Ovary (tissue), 7 donors: ENCODE measurements at regions not wholly inside any gene's neighbourhood (a gene's known extent, or its start where the extent isn't known, plus 50 kb on each side); places are given as distances from the start of the nearest gene placed in this dataset.

Source experiments
- DNase-seq, 5 donors: peaks; one replicate each; pipeline ENCODE4 v3.0.0-alpha.2; 2019 to 2020
- H3K27ac ChIP-seq, 2 donors: fragments of 200-600 bp; one replicate each; pipeline versions ENCODE4 v1.5.1 to v1.8.0; 2019 to 2022
- H3K27me3 ChIP-seq: fragments of 200-600 bp; one replicate; pipeline ENCODE4 v1.8.0; 2022
- H3K36me3 ChIP-seq: fragments of 200-600 bp; sonication (generic); one replicate; pipeline ENCODE4 v1.5.1; 2019
- H3K4me1 ChIP-seq: one replicate; pipeline ENCODE4 v1.8.1; 2013; ENCODE audit warnings: mild to moderate bottlenecking, moderate library complexity; ENCODE audit not compliant: insufficient read depth
- H3K4me3 ChIP-seq: fragments of 200-600 bp; sonication (generic); one replicate; pipeline ENCODE4 v1.5.1; 2017
- H3K9me3 ChIP-seq, 2 donors: fragments of 200-600 bp in 1 of 2; sonication (generic) in 1 of 2; one replicate each; pipeline versions ENCODE4 v1.5.1 to v1.8.1; 2013 to 2019; ENCODE audit warnings: mild to moderate bottlenecking in 1 of 2, moderate library complexity in 1 of 2
- CTCF ChIP-seq, 3 donors: fragments of 450-650 bp in 2 of 3; fragments of 200-600 bp in 1 of 3; IDR thresholded peaks; one replicate each; pipeline versions ENCODE4 v1.5.1 to v1.8.0; 2016 to 2022; ENCODE audit warnings: antibody characterized with exemption in 3 of 3, mild to moderate bottlenecking in 1 of 3
- EP300 ChIP-seq: sonication (generic); formaldehyde crosslinking; IDR thresholded peaks from one replicate; pipeline ENCODE4 v1.6.1; 2017; ENCODE audit warnings: antibody characterized with exemption
- POLR2A ChIP-seq: fragments of 450-650 bp; IDR thresholded peaks from one replicate; pipeline ENCODE4 v1.6.1; 2017; ENCODE audit warnings: antibody characterized with exemption, mild to moderate bottlenecking, moderate library complexity
- WGBS, 3 donors: extraction: QIAGEN DNeasy Blood & Tissue Kit in 1 of 3; methylation state at CpG; one replicate each; pipeline versions ENCODE4 v1.1.5 to v1.1.7; 2013 to 2017; 5-methylcytosine and 5-hydroxymethylcytosine counted together
- intact Hi-C, 4 donors: fragments of 100-400 bp; cut with DNase I; formaldehyde crosslinking; loops; one replicate each; pipeline versions ENCODE4 v1.11.0 to v1.15.1; 2022 to 2023
- donor health status: DM: no; HTN: no; CAD: no; lungs with moderate emphysema.
- donor health status: DM: no; HTN: no; CAD: no.
- donor health status: Bipolar disorder and iron deficiency.
- donor health status: DM: no; HTN: no; CAD: no.
- donor health status: DM: yes; HTN: yes; CAD: no.

GRCh38 chr11:32002311-32002710 is 88.6 kb upstream of the RCN1 start:
- no peak for DNase-seq
- no peaks in the 10 kb centered on the region for H3K4me1 ChIP-seq
- H3K36me3 ChIP-seq, result no peaks in the 10 kb centered on the region
- no peak overlapping the region for H3K27ac ChIP-seq
- no peaks in the 10 kb centered on the region for H3K9me3 ChIP-seq
- intact Hi-C loops, result no loop called here
- no peak overlapping the region for H3K4me3 ChIP-seq
- 61 to 72% (median 71%) methylated on average over 2 of the region's 2 CpGs for WGBS, 3 donors
- H3K27me3 ChIP-seq, result no peaks in the 10 kb centered on the region
- no peak for TF ChIP-seq POLR2A
- no peak for TF ChIP-seq EP300
- TF ChIP-seq CTCF (IDR thresholded peaks at IDR 0.05), result no peak

GRCh38 chr11:31997955-31998354 is 92.9 kb upstream of the RCN1 start:
- WGBS, 3 donors, result 63 to 77% (median 65%) methylated on average over 2 of the region's 2 CpGs
- no peak for TF ChIP-seq EP300
- no peak for TF ChIP-seq POLR2A
- TF ChIP-seq CTCF (IDR thresholded peaks at IDR 0.05), result no peak
- intact Hi-C loops, result no loop called here
- H3K36me3 ChIP-seq, result no peaks in the 10 kb centered on the region
- no peak for DNase-seq
- no peaks in the 10 kb centered on the region for H3K27me3 ChIP-seq
- no peak overlapping the region for H3K4me3 ChIP-seq
- H3K27ac ChIP-seq, result no peak overlapping the region
- no peaks in the 10 kb centered on the region for H3K9me3 ChIP-seq
- no peaks in the 10 kb centered on the region for H3K4me1 ChIP-seq

GRCh38 chr11:31996159-31996881 is 94.6 kb upstream of the RCN1 start:
- Histone ChIP-seq H3K4me1 (no peaks in the 10 kb centered on the region), H3K27ac (no peak overlapping the region), H3K36me3 (no peaks in the 10 kb centered on the region), H3K4me3 (no peak overlapping the region), H3K27me3 (no peaks in the 10 kb centered on the region), H3K9me3 (no peaks in the 10 kb centered on the region)
- WGBS, 3 donors, result 76 to 83% (median 76%) methylated on average over 7 of the region's 7 CpGs
- no peak for DNase-seq
- intact Hi-C loops, result no loop called here
- TF ChIP-seq EP300, result no peak
- TF ChIP-seq POLR2A, result no peak
- no peak for TF ChIP-seq CTCF (IDR thresholded peaks at IDR 0.05)

- no peak for TF ChIP-seq POLR2A
- TF ChIP-seq EP300, result no peak
- no peak for TF ChIP-seq CTCF (IDR thresholded peaks at IDR 0.05)
- Histone ChIP-seq H3K27me3 (no peaks in the 10 kb centered on the region), H3K27ac (no peak overlapping the region), H3K4me3 (no peak overlapping the region), H3K9me3 (no peaks in the 10 kb centered on the region), H3K36me3 (no peaks in the 10 kb centered on the region), H3K4me1 (no peaks in the 10 kb centered on the region)
- 12 to 17% (median 13%) methylated on average over 2 of the region's 2 CpGs for WGBS, 3 donors
- DNase-seq, result no peak
- intact Hi-C loops, result no loop called here
Observed at GRCh38 chr11:31995525-31996094, 95.3 kb upstream of the RCN1 start.
